Left lung (tissue), 4 donors: ENCODE measurements at regions not wholly inside any gene's neighbourhood (a gene's known extent, or its start where the extent isn't known, plus 50 kb on each side); places are given as distances from the start of the nearest gene placed in this dataset.

Source experiments
- ATAC-seq: fragments of 200-7000 bp; cut with Tn5 transposase; one replicate; pipeline ENCODE4 v1.9.1; 2020; ENCODE audit warnings: moderate library complexity
- DNase-seq, 4 donors: peaks; one replicate each; pipeline ENCODE4 v3.0.0-alpha.2; 2013 to 2020
- H3K27ac ChIP-seq, 2 donors: fragments of 200-600 bp; sonication (generic) in 1 of 2; one replicate each; pipeline versions ENCODE4 v1.5.0 to v1.8.0; 2020 to 2021
- H3K27me3 ChIP-seq, 2 donors: fragments of 200-600 bp; sonication (generic) in 1 of 2; one replicate each; pipeline versions ENCODE4 v1.5.0 to v1.8.0; 2020 to 2021
- H3K36me3 ChIP-seq, 2 donors: fragments of 200-600 bp; sonication (generic) in 1 of 2; one replicate each; pipeline versions ENCODE4 v1.5.0 to v1.8.0; 2020 to 2021
- H3K4me1 ChIP-seq, 2 donors: fragments of 200-600 bp; one replicate each; pipeline ENCODE4 v1.8.0; 2021
- H3K4me3 ChIP-seq, 2 donors: fragments of 200-600 bp; sonication (generic) in 1 of 2; one replicate each; pipeline versions ENCODE4 v1.5.0 to v1.8.0; 2020 to 2021; ENCODE audit warnings: mild to moderate bottlenecking in 1 of 2
- H3K9me3 ChIP-seq, 2 donors: fragments of 200-600 bp; sonication (generic) in 1 of 2; one replicate each; pipeline versions ENCODE4 v1.5.0 to v1.8.0; 2020 to 2021
- intact Hi-C, 2 donors: fragments of 100-400 bp; cut with DNase I; formaldehyde crosslinking; loops; one replicate each; pipeline versions ENCODE4 v1.11.2 to v1.14.2; 2022
- TF ChIP-seq, protein P1 (sequence below), 2 donors: fragments of 200-600 bp; sonication (generic) in 1 of 2; IDR thresholded peaks; one replicate each; pipeline versions ENCODE4 v1.5.0 to v1.8.0; 2021; ENCODE audit warnings: antibody characterized with exemption in 2 of 2
- donor health status: DM: no; HTN: yes; CAD: no.
- donor health status: DM: no; HTN: no; CAD: no.

- Histone ChIP-seq H3K4me3 (no peak overlapping the region), H3K36me3 (no peaks in the 10 kb centered on the region), H3K4me1 (no peaks in the 10 kb centered on the region), H3K9me3 (peaks cover 0 to 4% of the 10 kb centered on the region in 2 donors), H3K27me3 (no peaks in the 10 kb centered on the region), H3K27ac (no peak overlapping the region)
- no peak for ATAC-seq
- intact Hi-C loops: no loop called here
- TF ChIP-seq, protein P1, sequence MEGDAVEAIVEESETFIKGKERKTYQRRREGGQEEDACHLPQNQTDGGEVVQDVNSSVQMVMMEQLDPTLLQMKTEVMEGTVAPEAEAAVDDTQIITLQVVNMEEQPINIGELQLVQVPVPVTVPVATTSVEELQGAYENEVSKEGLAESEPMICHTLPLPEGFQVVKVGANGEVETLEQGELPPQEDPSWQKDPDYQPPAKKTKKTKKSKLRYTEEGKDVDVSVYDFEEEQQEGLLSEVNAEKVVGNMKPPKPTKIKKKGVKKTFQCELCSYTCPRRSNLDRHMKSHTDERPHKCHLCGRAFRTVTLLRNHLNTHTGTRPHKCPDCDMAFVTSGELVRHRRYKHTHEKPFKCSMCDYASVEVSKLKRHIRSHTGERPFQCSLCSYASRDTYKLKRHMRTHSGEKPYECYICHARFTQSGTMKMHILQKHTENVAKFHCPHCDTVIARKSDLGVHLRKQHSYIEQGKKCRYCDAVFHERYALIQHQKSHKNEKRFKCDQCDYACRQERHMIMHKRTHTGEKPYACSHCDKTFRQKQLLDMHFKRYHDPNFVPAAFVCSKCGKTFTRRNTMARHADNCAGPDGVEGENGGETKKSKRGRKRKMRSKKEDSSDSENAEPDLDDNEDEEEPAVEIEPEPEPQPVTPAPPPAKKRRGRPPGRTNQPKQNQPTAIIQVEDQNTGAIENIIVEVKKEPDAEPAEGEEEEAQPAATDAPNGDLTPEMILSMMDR (IDR thresholded peaks at IDR 0.05): no peak
- no peak for DNase-seq
Measured at GRCh38 chr5:28751396-28751795, 1713.0 kb upstream of the CDH9 start.

DNA sequence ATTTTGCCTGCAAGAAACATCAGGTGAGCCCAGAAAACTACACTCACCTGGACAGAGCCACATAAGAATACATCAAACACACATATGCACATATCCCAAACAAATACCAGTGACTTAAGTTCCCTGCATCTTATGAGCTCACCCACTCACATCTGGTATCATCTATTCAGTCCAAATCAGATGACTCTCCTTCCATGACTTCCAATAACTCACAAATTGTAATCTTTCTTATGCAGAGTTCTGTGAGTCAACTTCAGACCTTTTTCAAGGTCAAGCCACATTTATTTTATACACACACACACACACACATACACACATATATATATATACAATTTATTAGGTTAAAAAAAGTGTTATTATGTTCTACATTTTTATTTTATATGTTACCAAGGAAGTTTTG lies 1711.9 kb upstream of the CDH9 start:
- intact Hi-C loops: no loop called here
- no peaks in the 10 kb centered on the region for H3K4me1 ChIP-seq
- ATAC-seq (no peak), DNase-seq (no peak)
- H3K27me3 ChIP-seq: no peaks in the 10 kb centered on the region
- H3K27ac ChIP-seq: no peak overlapping the region
- TF ChIP-seq, protein P1 (IDR thresholded peaks at IDR 0.05): no peak
- H3K9me3 ChIP-seq: peaks cover 0 to 4% of the 10 kb centered on the region in 2 donors
- H3K4me3 ChIP-seq: no peak overlapping the region
- H3K36me3 ChIP-seq: no peaks in the 10 kb centered on the region

DNA sequence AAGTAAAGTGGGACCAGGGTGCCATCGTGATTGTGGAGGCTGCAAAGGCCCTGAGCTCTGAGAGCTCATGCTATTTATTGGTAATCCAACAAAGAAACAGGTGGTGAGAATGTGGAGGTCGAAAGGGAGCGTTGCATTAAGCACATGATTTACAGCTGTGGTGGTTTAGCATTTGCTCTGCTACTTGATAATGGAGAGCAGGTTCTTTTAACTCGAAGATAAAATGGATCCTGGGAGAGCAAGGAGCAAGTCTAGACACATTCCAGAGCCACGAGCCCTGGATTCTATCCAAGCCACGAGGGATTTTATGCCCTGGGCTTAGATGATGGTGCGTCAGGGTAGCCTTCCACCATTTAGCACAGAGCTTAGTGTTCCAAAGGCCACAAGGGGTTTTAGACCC lies 1710.1 kb upstream of the CDH9 start:
- no peak overlapping the region for H3K27ac ChIP-seq
- H3K4me1 ChIP-seq: no peaks in the 10 kb centered on the region
- H3K27me3 ChIP-seq: no peaks in the 10 kb centered on the region
- H3K9me3 ChIP-seq: peaks cover 0 to 4% of the 10 kb centered on the region in 2 donors
- ATAC-seq: no peak
- intact Hi-C loops: no loop called here
- TF ChIP-seq, protein P1 (IDR thresholded peaks at IDR 0.05): no peak
- H3K36me3 ChIP-seq: no peaks in the 10 kb centered on the region
- no peak overlapping the region for H3K4me3 ChIP-seq
- DNase-seq: no peak

DNA sequence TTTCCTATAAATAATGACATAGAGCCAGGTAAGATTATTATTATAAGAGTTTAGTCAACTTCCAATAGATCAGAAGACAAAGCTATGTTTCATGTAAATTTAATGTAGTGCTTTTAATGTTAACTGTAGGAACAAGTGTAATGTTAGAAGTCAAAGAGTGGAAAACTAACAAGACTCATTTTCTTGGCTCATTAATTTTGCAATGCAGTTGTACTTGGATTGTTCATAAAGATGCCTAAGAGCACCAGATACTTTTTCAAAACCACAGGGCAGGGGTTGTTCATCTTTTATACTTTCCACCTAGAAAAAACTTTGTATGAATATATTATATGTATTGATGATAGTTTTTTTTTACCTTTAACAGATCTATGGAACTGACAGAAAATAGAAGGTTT lies 1705.3 kb upstream of the CDH9 start:
- DNase-seq (no peak), ATAC-seq (no peak)
- H3K4me3 ChIP-seq: no peak overlapping the region
- TF ChIP-seq, protein P1 (IDR thresholded peaks at IDR 0.05): no peak
- H3K27ac ChIP-seq: no peak overlapping the region
- intact Hi-C loops: no loop called here
- no peaks in the 10 kb centered on the region for H3K4me1 ChIP-seq
- H3K9me3 ChIP-seq: no peaks in the 10 kb centered on the region
- H3K27me3 ChIP-seq: no peaks in the 10 kb centered on the region
- no peaks in the 10 kb centered on the region for H3K36me3 ChIP-seq

- TF ChIP-seq, protein P1 (IDR thresholded peaks at IDR 0.05): no peak
- Histone ChIP-seq H3K4me1 (no peaks in the 10 kb centered on the region), H3K4me3 (no peak overlapping the region), H3K27ac (no peak overlapping the region), H3K36me3 (no peaks in the 10 kb centered on the region), H3K27me3 (no peaks in the 10 kb centered on the region), H3K9me3 (no peaks in the 10 kb centered on the region)
- DNase-seq (no peak), ATAC-seq (no peak)
- intact Hi-C loops: no loop called here
Measured at GRCh38 chr5:28743025-28743715, 1704.8 kb upstream of the CDH9 start.
